ENCODE measurements at regions not wholly inside any gene's neighbourhood (a gene's known extent, or its start where the extent isn't known, plus 50 kb on each side); places are given as distances from the start of the nearest gene placed in this dataset.

GRCh38 chr12:105840384-105840783, 298.4 kb downstream of the NUAK1 start:
- in situ Hi-C loops (cut with HindIII; ENCODE audit: low sequenced_read_pairs), result no loop called here
- no peak for DNase-seq (ENCODE audit: low read depth, low spot score)
- TF ChIP-seq, protein P1, sequence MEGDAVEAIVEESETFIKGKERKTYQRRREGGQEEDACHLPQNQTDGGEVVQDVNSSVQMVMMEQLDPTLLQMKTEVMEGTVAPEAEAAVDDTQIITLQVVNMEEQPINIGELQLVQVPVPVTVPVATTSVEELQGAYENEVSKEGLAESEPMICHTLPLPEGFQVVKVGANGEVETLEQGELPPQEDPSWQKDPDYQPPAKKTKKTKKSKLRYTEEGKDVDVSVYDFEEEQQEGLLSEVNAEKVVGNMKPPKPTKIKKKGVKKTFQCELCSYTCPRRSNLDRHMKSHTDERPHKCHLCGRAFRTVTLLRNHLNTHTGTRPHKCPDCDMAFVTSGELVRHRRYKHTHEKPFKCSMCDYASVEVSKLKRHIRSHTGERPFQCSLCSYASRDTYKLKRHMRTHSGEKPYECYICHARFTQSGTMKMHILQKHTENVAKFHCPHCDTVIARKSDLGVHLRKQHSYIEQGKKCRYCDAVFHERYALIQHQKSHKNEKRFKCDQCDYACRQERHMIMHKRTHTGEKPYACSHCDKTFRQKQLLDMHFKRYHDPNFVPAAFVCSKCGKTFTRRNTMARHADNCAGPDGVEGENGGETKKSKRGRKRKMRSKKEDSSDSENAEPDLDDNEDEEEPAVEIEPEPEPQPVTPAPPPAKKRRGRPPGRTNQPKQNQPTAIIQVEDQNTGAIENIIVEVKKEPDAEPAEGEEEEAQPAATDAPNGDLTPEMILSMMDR (IDR thresholded peaks at IDR 0.05; ENCODE audit: low read depth, low read length), result no peak
- H3K4me3 ChIP-seq (ENCODE audit: low read depth, low read length), result no peak overlapping the region

GRCh38 chr12:105841840-105842239, 296.9 kb downstream of the NUAK1 start:
- TF ChIP-seq, protein P1 (IDR thresholded peaks at IDR 0.05; ENCODE audit: low read depth, low read length), result no peak
- H3K4me3 ChIP-seq (ENCODE audit: low read depth, low read length), result no peak overlapping the region
- no peak for DNase-seq (ENCODE audit: low read depth, low spot score)
- in situ Hi-C loops (cut with HindIII; ENCODE audit: low sequenced_read_pairs), result no loop called here

- TF ChIP-seq, protein P1 (IDR thresholded peaks at IDR 0.05; ENCODE audit: low read depth, low read length), result no peak
- in situ Hi-C loops (cut with HindIII; ENCODE audit: low sequenced_read_pairs), result no loop called here
- DNase-seq (ENCODE audit: low read depth, low spot score), result no peak
- H3K4me3 ChIP-seq (ENCODE audit: low read depth, low read length), result no peak overlapping the region
Measured at GRCh38 chr12:105843561-105843960, 295.2 kb downstream of the NUAK1 start.

GRCh38 chr12:105843986-105844760, 294.6 kb downstream of the NUAK1 start:
- H3K4me3 ChIP-seq (ENCODE audit: low read depth, low read length), result no peak overlapping the region
- TF ChIP-seq, protein P1 (IDR thresholded peaks at IDR 0.05; ENCODE audit: low read depth, low read length), result no peak
- in situ Hi-C loops (cut with HindIII; ENCODE audit: low sequenced_read_pairs), result no loop called here
- DNase-seq (ENCODE audit: low read depth, low spot score), result peak; percentile 15

DNA sequence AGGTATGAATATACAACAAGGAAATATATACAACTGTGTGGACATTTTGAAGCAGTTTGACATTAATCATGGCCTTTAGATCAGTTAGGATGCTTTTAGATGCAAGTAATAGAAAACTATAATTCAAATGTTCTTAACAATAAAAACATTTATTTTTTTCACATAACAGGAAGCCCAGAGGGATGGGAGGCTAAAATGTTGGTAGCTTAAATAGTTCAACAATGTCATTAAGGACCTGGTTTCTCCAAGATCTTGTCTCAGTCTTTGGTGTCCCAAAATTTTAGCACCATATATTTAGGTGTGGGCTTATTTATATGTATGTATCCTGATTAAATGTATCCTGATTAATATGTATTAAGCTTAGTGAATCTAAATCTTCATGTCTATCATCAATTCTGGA, 292.4 kb downstream of the NUAK1 start:
- in situ Hi-C loops (cut with HindIII; ENCODE audit: low sequenced_read_pairs), result no loop called here
- H3K4me3 ChIP-seq (ENCODE audit: low read depth, low read length), result no peak overlapping the region
- TF ChIP-seq, protein P1 (IDR thresholded peaks at IDR 0.05; ENCODE audit: low read depth, low read length), result no peak
- no peak for DNase-seq (ENCODE audit: low read depth, low spot score)

- in situ Hi-C loops (cut with HindIII; ENCODE audit: low sequenced_read_pairs), result no loop called here
- TF ChIP-seq, protein P1 (IDR thresholded peaks at IDR 0.05; ENCODE audit: low read depth, low read length), result no peak
- H3K4me3 ChIP-seq (ENCODE audit: low read depth, low read length), result no peak overlapping the region
- no peak for DNase-seq (ENCODE audit: low read depth, low spot score)
Measured at GRCh38 chr12:105847068-105847467, 291.7 kb downstream of the NUAK1 start.

All from astrocyte of the spinal cord (primary cell).